Adrenal gland (tissue), 9 donors: ENCODE measurements at regions not wholly inside any gene's neighbourhood (a gene's known extent, or its start where the extent isn't known, plus 50 kb on each side); places are given as distances from the start of the nearest gene placed in this dataset.

Experiments used
- DNase-seq, 7 donors: peaks; one replicate each; pipeline ENCODE4 v3.0.0-alpha.2; 2019 to 2020
- H3K27ac ChIP-seq, 5 donors: fragments of 200-600 bp; sonication (generic) in 4 of 5; 1 replicate in 3 of 5; 2 replicates in 2 of 5; pipeline versions ENCODE4 v1.5.1 to v1.8.0; 2016 to 2020; ENCODE audit warnings: mild to moderate bottlenecking in 1 of 5
- H3K27me3 ChIP-seq: fragments of 200-600 bp; 2 replicates; pipeline ENCODE4 v1.8.0; 2021
- H3K36me3 ChIP-seq, 2 donors: fragments of 200-600 bp; replicated peaks in 1 of 2; 1 replicate in 1 of 2; 2 replicates in 1 of 2; pipeline versions ENCODE4 v1.5.1 to v1.8.0; 2018 to 2022
- H3K4me1 ChIP-seq, 2 donors: fragments of 200-600 bp; replicated peaks in 1 of 2; 1 replicate in 1 of 2; 2 replicates in 1 of 2; pipeline versions ENCODE4 v1.5.1 to v1.8.0; 2018 to 2021
- H3K4me3 ChIP-seq, 4 donors: fragments of 200-600 bp; sonication (generic) in 3 of 4; one replicate each; pipeline ENCODE4 v1.5.1; 2016 to 2018
- H3K9me3 ChIP-seq, 3 donors: fragments of 200-600 bp; sonication (generic) in 1 of 3; replicated peaks in 1 of 3; 1 replicate in 2 of 3; 2 replicates in 1 of 3; pipeline versions ENCODE4 v1.5.1 to v1.8.0; 2016 to 2021
- CTCF ChIP-seq, 6 experiments: fragments of 450-650 bp in 4 of 6; fragments of 200-600 bp in 2 of 6; sonication (generic) in 1 of 6; IDR thresholded peaks; 1 replicate in 5 of 6; 2 replicates in 1 of 6; pipeline versions ENCODE4 v1.5.1 to v1.8.0; 2016 to 2021; ENCODE audit warnings: antibody characterized with exemption in 6 of 6, mild to moderate bottlenecking in 2 of 6, moderate library complexity in 1 of 6
- POLR2A ChIP-seq, 2 donors: fragments of 450-650 bp; IDR thresholded peaks; one replicate each; pipeline ENCODE4 v1.6.1; 2017; ENCODE audit warnings: antibody characterized with exemption in 2 of 2, mild to moderate bottlenecking in 2 of 2, moderate library complexity in 1 of 2
- whole genome bisulfite sequencing, 4 donors: extraction: QIAGEN DNeasy Blood & Tissue Kit in 2 of 4; methylation state at CpG; one replicate each; pipeline versions ENCODE4 v1.1.5 to v1.1.7; 2013 to 2017; 5-methylcytosine and 5-hydroxymethylcytosine counted together
- intact Hi-C, 2 donors: fragments of 100-400 bp; cut with DNase I; formaldehyde crosslinking; loops; one replicate each; pipeline versions ENCODE4 v1.14.1 to v1.15.0; 2022 to 2023
- donor health status: healthy with polysubstance abuse.
- donor health status: Bipolar disorder and iron deficiency.
- donor health status: DM: yes; HTN: yes; CAD: no.
- donor health status: DM: no; HTN: no; CAD: no.
- donor health status: DM: no; HTN: no; CAD: no.

- no peak for DNase-seq
- no peak for TF ChIP-seq POLR2A (IDR thresholded peaks at IDR 0.05)
- TF ChIP-seq CTCF (IDR thresholded peaks at IDR 0.05) = no peak
- no peak overlapping the region for H3K27ac ChIP-seq
- no peaks in the 10 kb centered on the region for H3K27me3 ChIP-seq
- H3K4me1 ChIP-seq = no peaks in the 10 kb centered on the region
- H3K9me3 ChIP-seq = no peaks in the 10 kb centered on the region
- intact Hi-C loops = no loop called here
- no peaks in the 10 kb centered on the region for H3K36me3 ChIP-seq
- H3K4me3 ChIP-seq = no peak overlapping the region
- WGBS, 4 donors = 66 to 88% (median 81%) methylated on average over 2 of the region's 2 CpGs
Measured at GRCh38 chr5:174364676-174365075, 319.2 kb downstream of the NSG2 start.

GRCh38 chr5:174371600-174372094, 326.1 kb downstream of the NSG2 start:
- WGBS, 4 donors = 32 to 45% (median 40%) methylated on average over 8 to 10 of the region's 10 CpGs
- DNase-seq = peak in 2 of 7 donors; percentile 16 to 17
- H3K27me3 ChIP-seq = no peaks in the 10 kb centered on the region
- TF ChIP-seq POLR2A (IDR thresholded peaks at IDR 0.05) (no peak), CTCF (IDR thresholded peaks at IDR 0.05) (no peak)
- no peaks in the 10 kb centered on the region for H3K36me3 ChIP-seq
- H3K9me3 ChIP-seq = no peaks in the 10 kb centered on the region
- no peak overlapping the region for H3K27ac ChIP-seq
- H3K4me3 ChIP-seq = no peak overlapping the region
- H3K4me1 ChIP-seq = no peaks in the 10 kb centered on the region
- intact Hi-C loops = no loop called here

GRCh38 chr5:174374206-174374605, 328.7 kb downstream of the NSG2 start:
- intact Hi-C loops = no loop called here
- Histone ChIP-seq H3K9me3 (no peaks in the 10 kb centered on the region), H3K4me3 (no peak overlapping the region), H3K4me1 (no peaks in the 10 kb centered on the region), H3K36me3 (no peaks in the 10 kb centered on the region), H3K27me3 (no peaks in the 10 kb centered on the region), H3K27ac (no peak overlapping the region)
- no peak for TF ChIP-seq POLR2A (IDR thresholded peaks at IDR 0.05)
- no peak for TF ChIP-seq CTCF (IDR thresholded peaks at IDR 0.05)
- DNase-seq = no peak
- 79 to 87% (median 83%) methylated on average over 8 of the region's 8 CpGs for WGBS, 4 donors

- H3K27me3 ChIP-seq = no peaks in the 10 kb centered on the region
- 66 to 80% (median 77%) methylated on average over 4 of the region's 4 CpGs for WGBS, 4 donors
Measured at GRCh38 chr5:174376056-174376455, 330.6 kb downstream of the NSG2 start.

More at GRCh38 chr5:174376056-174376455, 330.6 kb downstream of the NSG2 start:
- H3K4me1 ChIP-seq = no peaks in the 10 kb centered on the region
- H3K9me3 ChIP-seq = no peaks in the 10 kb centered on the region
- no peaks in the 10 kb centered on the region for H3K36me3 ChIP-seq
- intact Hi-C loops = no loop called here
- no peak for TF ChIP-seq CTCF (IDR thresholded peaks at IDR 0.05)
- TF ChIP-seq POLR2A (IDR thresholded peaks at IDR 0.05) = no peak
- no peak overlapping the region for H3K4me3 ChIP-seq
- H3K27ac ChIP-seq = no peak overlapping the region
- no peak for DNase-seq
